ENCODE measurements at regions not wholly inside any gene's neighbourhood (a gene's known extent, or its start where the extent isn't known, plus 50 kb on each side); places are given as distances from the start of the nearest gene placed in this dataset.
A peak's percentile ranks its signal among the peaks of the same experiment; 100 is the strongest.

- no peak for DNase-seq (ENCODE audit: low spot score)
Observed at GRCh38 chr14:86057018-86057667, 527.2 kb downstream of the FLRT2 start.

GRCh38 chr14:86055512-86056075 is 525.6 kb downstream of the FLRT2 start:
- DNase-seq (ENCODE audit: low spot score), result no peak

- DNase-seq (ENCODE audit: low spot score), result no peak
Observed at GRCh38 chr14:86052868-86053267, 522.9 kb downstream of the FLRT2 start.

GRCh38 chr14:86050757-86051156 is 520.8 kb downstream of the FLRT2 start:
- DNase-seq (ENCODE audit: low spot score), result no peak

GRCh38 chr14:86050072-86050683 is 520.2 kb downstream of the FLRT2 start:
- no peak for DNase-seq (ENCODE audit: low spot score)

- DNase-seq (ENCODE audit: low spot score), result no peak
Observed at GRCh38 chr14:86039176-86039575, 509.2 kb downstream of the FLRT2 start.

- peak; percentile 6 for DNase-seq (ENCODE audit: low spot score)
Observed at GRCh38 chr14:86038387-86039042, 508.6 kb downstream of the FLRT2 start.

- DNase-seq (ENCODE audit: low spot score), result peak; percentile 2
Observed at GRCh38 chr14:86035882-86036281, 505.9 kb downstream of the FLRT2 start.

GRCh38 chr14:86027990-86028389 is 498.0 kb downstream of the FLRT2 start:
- DNase-seq (ENCODE audit: low spot score), result no peak

GRCh38 chr14:86027144-86027543 is 497.2 kb downstream of the FLRT2 start:
- DNase-seq (ENCODE audit: low spot score), result no peak

GRCh38 chr14:86022031-86022629 is 492.2 kb downstream of the FLRT2 start:
- DNase-seq (ENCODE audit: low spot score), result no peak

- DNase-seq (ENCODE audit: low spot score), result no peak
Observed at GRCh38 chr14:86020841-86021240, 490.9 kb downstream of the FLRT2 start.

GRCh38 chr14:86015941-86016340 is 486.0 kb downstream of the FLRT2 start:
- no peak for DNase-seq (ENCODE audit: low spot score)

GRCh38 chr14:86015511-86015910 is 485.6 kb downstream of the FLRT2 start:
- no peak for DNase-seq (ENCODE audit: low spot score)

GRCh38 chr14:86013641-86014040 is 483.7 kb downstream of the FLRT2 start:
- DNase-seq (ENCODE audit: low spot score), result no peak

GRCh38 chr14:86012461-86012860 is 482.5 kb downstream of the FLRT2 start:
- no peak for DNase-seq (ENCODE audit: low spot score)

- DNase-seq (ENCODE audit: low spot score), result peak; percentile 7
Observed at GRCh38 chr14:86003998-86004397, 474.1 kb downstream of the FLRT2 start.

GRCh38 chr14:85996551-85996950 is 466.6 kb downstream of the FLRT2 start:
- no peak for DNase-seq (ENCODE audit: low spot score)

GRCh38 chr14:85991156-85991555 is 461.2 kb downstream of the FLRT2 start:
- DNase-seq (ENCODE audit: low spot score), result no peak

GRCh38 chr14:85987907-85988306 is 458.0 kb downstream of the FLRT2 start:
- DNase-seq (ENCODE audit: low spot score), result no peak

GRCh38 chr14:85987292-85987691 is 457.3 kb downstream of the FLRT2 start:
- no peak for DNase-seq (ENCODE audit: low spot score)

GRCh38 chr14:85978582-85979250 is 448.8 kb downstream of the FLRT2 start:
- DNase-seq (ENCODE audit: low spot score), result peak; percentile 7

Measured in HuH-7.5 (cell line).